ENCODE measurements at regions not wholly inside any gene's neighbourhood (a gene's known extent, or its start where the extent isn't known, plus 50 kb on each side); places are given as distances from the start of the nearest gene placed in this dataset.

DNA sequence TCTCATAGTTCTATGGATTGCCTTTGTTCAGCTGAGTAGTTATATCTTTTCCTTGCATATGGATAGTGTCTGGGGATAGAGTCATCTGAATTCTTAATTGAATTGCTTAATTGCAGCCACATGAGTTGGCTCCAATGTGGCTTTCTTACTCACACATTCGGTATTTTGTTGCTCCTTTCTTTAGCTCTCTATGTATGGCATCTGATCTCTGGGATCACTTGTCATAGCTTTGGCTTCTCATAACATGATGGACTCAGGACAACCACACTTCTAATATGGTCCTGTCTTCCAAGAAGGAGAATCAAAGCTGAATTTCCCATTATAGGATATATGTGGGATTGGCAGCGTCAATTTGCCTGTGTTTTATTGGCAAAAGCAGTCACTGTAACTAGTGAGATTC is 716.2 kb downstream of the NCAM2 start:
- TF ChIP-seq CTCF (IDR thresholded peaks at IDR 0.05) (no peak), EP300 (IDR thresholded peaks at IDR 0.05) (no peak), POLR2A (IDR thresholded peaks at IDR 0.05) (no peak), POLR2AphosphoS5 (IDR thresholded peaks at IDR 0.05) (no peak)

Data from suprapubic skin (tissue), 4 donors.